RWPE1 (cell line): ENCODE measurements at regions not wholly inside any gene's neighbourhood (a gene's known extent, or its start where the extent isn't known, plus 50 kb on each side); places are given as distances from the start of the nearest gene placed in this dataset.

Experiments
- CTCF ChIA-PET: fragments of 350-600 bp; sonication (Branson Sonifier 250); formaldehyde crosslinking; extraction: SDS; loops from one replicate; lab custom pipeline; 2021; lab: Yijun Ruan, JAX
- POLR2A ChIA-PET: fragments of 400-600 bp; formaldehyde crosslinking; extraction: SDS; loops from one replicate; lab custom pipeline; 2020; ENCODE audit warnings: antibody characterized with exemption; ENCODE audit not compliant: low non-redundant PET; lab: Yijun Ruan, JAX
- DNase-seq: peaks from one replicate; pipeline ENCODE4 v3.0.0; 2012; ENCODE audit warnings: low spot score
- H3K27ac ChIP-seq: fragments of 450-650 bp; 2 replicates; pipeline ENCODE4 v1.5.1; 2017
- CTCF ChIP-seq: fragments of 450-650 bp; conservative IDR thresholded peaks from 2 replicates; pipeline ENCODE4 v1.5.1; 2017; ENCODE audit warnings: low read depth, mild to moderate bottlenecking

DNA sequence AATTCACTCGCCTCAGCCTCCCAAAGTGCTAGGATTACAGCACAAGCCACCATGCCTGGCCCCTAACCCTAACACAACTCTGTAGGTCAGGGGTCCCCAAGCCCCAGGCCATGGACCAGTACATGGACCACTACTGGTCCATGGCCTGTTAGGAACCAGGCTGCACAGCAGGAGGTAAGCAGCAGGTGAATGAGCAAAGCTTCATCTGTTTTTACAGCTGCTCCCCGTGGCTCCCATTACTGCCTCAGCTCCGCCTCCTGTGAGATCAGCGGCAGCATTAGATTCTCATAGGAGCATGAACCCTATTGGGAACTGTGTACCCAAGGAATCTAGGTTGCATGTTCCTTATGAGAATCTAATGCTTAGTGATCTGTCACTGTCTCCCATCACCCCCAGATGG, 201.7 kb downstream of the NRP2 start:
- ChIA-PET POLR2A (no interaction called here), CTCF (no interaction called here)
- DNase-seq: no peak
- no peak for TF ChIP-seq CTCF
- H3K27ac ChIP-seq: no peak overlapping the region

GRCh38 chr2:205882806-205883425, 200.6 kb downstream of the NRP2 start:
- ChIA-PET POLR2A (no interaction called here), CTCF (no interaction called here)
- DNase-seq: no peak
- no peak for TF ChIP-seq CTCF
- no peak overlapping the region for H3K27ac ChIP-seq

DNA sequence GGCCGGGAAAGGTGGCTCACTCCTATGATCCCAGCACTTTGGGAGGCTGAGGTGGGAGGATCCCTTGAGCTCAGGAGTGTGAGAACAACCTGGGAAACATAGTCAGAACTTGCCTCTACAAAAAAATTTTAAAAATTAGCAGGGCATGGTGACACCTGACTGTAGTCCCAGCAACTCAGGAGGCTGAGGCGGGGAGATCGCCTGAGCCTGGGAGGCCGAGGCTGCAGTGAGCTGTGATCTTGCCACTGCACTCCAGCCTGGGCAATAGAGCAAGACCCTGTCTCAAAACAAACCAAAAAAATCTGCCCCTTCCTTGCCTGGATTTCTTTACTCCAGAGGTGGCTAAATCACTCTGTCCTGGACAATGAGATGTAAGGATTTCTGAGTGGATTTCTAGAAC, 197.7 kb downstream of the NRP2 start:
- no peak for TF ChIP-seq CTCF
- ChIA-PET CTCF (interaction anchor here (0.8 kb wide), 1 partner anchor 219 kb away, joined by 3 read pairs; no protein-coding TSS in a partner anchor), POLR2A (no interaction called here)
- DNase-seq: no peak
- H3K27ac ChIP-seq: no peak overlapping the region

- DNase-seq: no peak
Measured at GRCh38 chr2:205878999-205879762, 196.9 kb downstream of the NRP2 start.

GRCh38 chr2:205877496-205877895, 195.2 kb downstream of the NRP2 start:
- TF ChIP-seq CTCF: no peak
- ChIA-PET CTCF (interaction anchor here (0.6 kb wide), 1 partner anchor 145 kb away, joined by 4 read pairs; no protein-coding TSS in a partner anchor), POLR2A (no interaction called here)

More at GRCh38 chr2:205878999-205879762, 196.9 kb downstream of the NRP2 start:
- POLR2A ChIA-PET: no interaction called here
- no peak overlapping the region for H3K27ac ChIP-seq
- TF ChIP-seq CTCF: no peak
- CTCF ChIA-PET: interaction anchor here (0.7 kb wide), 1 partner anchor 126 kb away, joined by 3 read pairs; no protein-coding TSS in a partner anchor

DNA sequence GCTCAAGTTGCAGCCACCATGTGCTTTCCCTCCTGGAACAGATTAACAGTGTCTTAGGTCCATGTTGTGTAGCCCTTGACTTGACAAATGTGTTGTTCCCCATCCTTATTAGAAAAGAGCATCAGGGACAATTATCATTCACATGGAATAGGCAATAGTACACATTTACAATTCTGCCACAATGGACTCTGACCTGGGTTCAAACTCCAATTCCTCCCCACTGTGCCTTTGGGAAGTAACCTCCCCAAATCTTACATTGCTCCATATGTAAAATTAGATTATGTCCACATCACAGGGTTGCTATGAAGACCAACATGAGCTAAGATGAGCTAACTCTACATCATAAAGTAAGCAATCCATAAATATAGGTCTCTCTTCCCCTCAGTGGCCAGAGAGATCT, 193.8 kb downstream of the NRP2 start:
- ChIA-PET CTCF (no interaction called here), POLR2A (no interaction called here)
- DNase-seq: no peak
- H3K27ac ChIP-seq: no peak overlapping the region
- no peak for TF ChIP-seq CTCF

More at GRCh38 chr2:205877496-205877895, 195.2 kb downstream of the NRP2 start:
- DNase-seq: no peak
- H3K27ac ChIP-seq: no peak overlapping the region
